ENCODE measurements at regions not wholly inside any gene's neighbourhood (a gene's known extent, or its start where the extent isn't known, plus 50 kb on each side); places are given as distances from the start of the nearest gene placed in this dataset.

DNA sequence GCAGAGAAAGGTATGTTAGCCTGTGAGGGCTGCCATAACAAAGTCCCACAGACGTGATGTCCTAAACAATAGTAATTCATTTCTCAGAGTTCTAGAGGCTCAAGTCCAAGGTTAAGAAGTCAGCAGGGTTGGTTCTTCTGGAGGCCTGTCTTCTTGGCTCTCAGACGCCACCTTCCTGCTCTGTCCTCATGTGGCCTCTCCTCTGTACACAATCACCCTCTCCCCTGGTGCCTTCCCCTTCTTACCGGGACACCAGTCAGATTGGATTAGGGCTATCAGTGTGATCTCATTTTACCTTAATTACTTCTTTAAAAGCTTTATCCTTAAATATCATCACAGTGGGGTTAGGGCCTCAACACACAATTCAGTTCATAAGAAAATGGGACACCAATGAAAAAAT lies 860.5 kb downstream of the RNF144A start:
- DNase-seq (ENCODE audit: low read depth in 1 of 2, low spot score in 1 of 2), result no peak
- Histone ChIP-seq H3K4me3 (no peak overlapping the region), H3K4me1 (ENCODE audit: low read depth) (no peaks in the 10 kb centered on the region), H3K36me3 (no peaks in the 10 kb centered on the region), H3K27ac (no peak overlapping the region), H3K27me3 (no peaks in the 10 kb centered on the region), H3K9me3 (ENCODE audit: low read depth) (no peaks in the 10 kb centered on the region)
- TF ChIP-seq, protein P1, sequence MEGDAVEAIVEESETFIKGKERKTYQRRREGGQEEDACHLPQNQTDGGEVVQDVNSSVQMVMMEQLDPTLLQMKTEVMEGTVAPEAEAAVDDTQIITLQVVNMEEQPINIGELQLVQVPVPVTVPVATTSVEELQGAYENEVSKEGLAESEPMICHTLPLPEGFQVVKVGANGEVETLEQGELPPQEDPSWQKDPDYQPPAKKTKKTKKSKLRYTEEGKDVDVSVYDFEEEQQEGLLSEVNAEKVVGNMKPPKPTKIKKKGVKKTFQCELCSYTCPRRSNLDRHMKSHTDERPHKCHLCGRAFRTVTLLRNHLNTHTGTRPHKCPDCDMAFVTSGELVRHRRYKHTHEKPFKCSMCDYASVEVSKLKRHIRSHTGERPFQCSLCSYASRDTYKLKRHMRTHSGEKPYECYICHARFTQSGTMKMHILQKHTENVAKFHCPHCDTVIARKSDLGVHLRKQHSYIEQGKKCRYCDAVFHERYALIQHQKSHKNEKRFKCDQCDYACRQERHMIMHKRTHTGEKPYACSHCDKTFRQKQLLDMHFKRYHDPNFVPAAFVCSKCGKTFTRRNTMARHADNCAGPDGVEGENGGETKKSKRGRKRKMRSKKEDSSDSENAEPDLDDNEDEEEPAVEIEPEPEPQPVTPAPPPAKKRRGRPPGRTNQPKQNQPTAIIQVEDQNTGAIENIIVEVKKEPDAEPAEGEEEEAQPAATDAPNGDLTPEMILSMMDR (IDR thresholded peaks at IDR 0.05; ENCODE audit: low read depth, low read length), result no peak

DNA sequence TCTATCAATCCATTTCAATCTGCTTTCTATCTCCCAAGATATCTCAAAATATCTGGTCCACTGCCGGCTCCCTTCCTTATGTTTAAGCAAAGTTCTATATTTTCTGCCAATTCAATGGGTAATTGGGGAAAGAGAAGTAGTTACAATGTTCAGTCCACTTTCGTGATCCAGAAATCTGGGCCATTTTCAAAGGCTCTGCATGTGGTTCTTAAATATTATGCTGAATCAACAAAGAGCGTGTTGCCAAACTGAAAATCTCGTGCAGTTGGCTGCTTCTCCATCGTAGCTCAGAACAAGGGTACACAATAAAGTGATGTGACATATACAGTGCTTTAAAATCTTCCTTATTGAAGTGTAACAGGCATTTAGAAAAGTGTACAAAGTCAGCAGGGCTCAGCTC lies 863.1 kb downstream of the RNF144A start:
- Histone ChIP-seq H3K4me3 (no peak overlapping the region), H3K4me1 (ENCODE audit: low read depth) (no peaks in the 10 kb centered on the region), H3K27me3 (no peaks in the 10 kb centered on the region), H3K9me3 (ENCODE audit: low read depth) (no peaks in the 10 kb centered on the region), H3K36me3 (no peaks in the 10 kb centered on the region), H3K27ac (no peak overlapping the region)
- DNase-seq (ENCODE audit: low read depth in 1 of 2, low spot score in 1 of 2), result no peak
- TF ChIP-seq, protein P1 (IDR thresholded peaks at IDR 0.05; ENCODE audit: low read depth, low read length), result no peak

DNA sequence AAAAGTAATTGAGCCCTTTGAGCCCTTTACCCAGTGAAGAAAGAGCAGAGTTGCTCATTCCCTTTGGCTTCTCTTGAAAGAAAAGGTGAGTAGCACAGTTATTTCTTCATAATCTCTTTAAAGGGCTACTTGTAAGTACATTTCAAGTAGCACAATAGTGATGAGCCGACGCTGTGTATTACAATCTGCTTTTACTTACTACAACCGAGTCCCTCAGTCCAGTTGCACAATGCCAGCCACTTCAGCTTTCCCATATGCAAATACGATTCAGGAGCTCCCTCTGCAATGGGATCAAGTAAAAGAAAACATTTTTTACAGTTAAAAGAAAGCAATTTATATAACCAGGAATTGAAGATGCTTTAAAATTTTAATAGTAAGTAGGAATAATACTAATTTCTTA lies 868.5 kb downstream of the RNF144A start:
- Histone ChIP-seq H3K27me3 (no peaks in the 10 kb centered on the region), H3K27ac (no peak overlapping the region), H3K36me3 (no peaks in the 10 kb centered on the region), H3K4me3 (no peak overlapping the region), H3K4me1 (ENCODE audit: low read depth) (no peaks in the 10 kb centered on the region), H3K9me3 (ENCODE audit: low read depth) (no peaks in the 10 kb centered on the region)
- TF ChIP-seq, protein P1 (IDR thresholded peaks at IDR 0.05; ENCODE audit: low read depth, low read length), result no peak
- DNase-seq (ENCODE audit: low read depth in 1 of 2, low spot score in 1 of 2), result no peak

DNA sequence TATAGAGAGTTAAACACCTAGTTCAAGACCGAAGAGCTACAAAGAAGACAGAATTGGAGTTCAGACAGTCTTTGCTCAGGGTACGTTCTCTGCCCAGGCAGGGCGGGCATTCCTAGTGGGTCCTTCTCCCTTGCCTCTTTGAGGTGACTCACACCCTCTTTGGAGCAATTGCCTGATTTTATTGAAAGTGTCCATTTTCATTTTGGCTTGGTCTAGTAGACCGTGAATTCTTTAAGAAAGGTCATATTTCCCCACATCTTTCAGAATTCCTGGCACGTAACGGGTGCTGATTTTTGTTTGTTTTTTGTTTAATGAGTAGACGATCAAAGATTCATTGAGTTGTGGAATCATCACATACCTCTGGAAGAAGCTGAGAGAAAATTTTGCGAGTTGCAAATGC lies 871.5 kb downstream of the RNF144A start:
- H3K27me3 ChIP-seq, result no peaks in the 10 kb centered on the region
- no peak overlapping the region for H3K27ac ChIP-seq
- TF ChIP-seq, protein P1 (IDR thresholded peaks at IDR 0.05; ENCODE audit: low read depth, low read length), result no peak
- no peak overlapping the region for H3K4me3 ChIP-seq
- no peak for DNase-seq (ENCODE audit: low read depth in 1 of 2, low spot score in 1 of 2)
- H3K9me3 ChIP-seq (ENCODE audit: low read depth), result no peaks in the 10 kb centered on the region
- no peaks in the 10 kb centered on the region for H3K36me3 ChIP-seq
- H3K4me1 ChIP-seq (ENCODE audit: low read depth), result no peaks in the 10 kb centered on the region

DNA sequence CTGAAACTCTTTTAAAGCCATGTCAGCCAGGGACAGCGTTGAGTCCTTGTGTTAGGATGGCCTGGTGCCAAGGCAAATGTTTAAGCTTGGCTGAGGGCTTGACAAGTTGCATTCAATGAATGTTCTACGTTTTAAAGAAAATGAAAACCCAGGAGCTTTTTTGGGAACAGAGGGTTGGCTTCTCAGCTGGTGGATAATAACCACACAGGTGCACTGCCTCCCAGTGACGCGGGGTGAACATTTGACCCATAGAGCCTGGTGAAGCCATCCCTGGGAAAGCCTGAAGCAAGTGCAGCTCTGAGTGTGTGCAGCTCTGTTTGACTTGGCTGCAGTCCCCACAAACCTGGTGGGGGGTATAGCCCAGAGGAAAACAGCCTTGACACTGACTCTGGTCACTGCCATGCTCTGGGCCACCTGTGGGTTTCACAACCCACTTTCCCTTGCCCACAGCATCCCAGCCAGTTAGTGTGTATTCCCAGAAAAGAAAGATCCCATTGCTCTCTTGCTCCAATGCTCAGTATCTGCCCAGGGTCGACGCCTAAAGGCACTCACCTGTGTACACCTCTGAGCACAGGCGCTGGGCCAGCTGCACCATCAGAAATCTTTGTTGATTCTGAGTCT lies 874.9 kb downstream of the RNF144A start:
- TF ChIP-seq, protein P1 (IDR thresholded peaks at IDR 0.05; ENCODE audit: low read depth, low read length), result no peak
- no peaks in the 10 kb centered on the region for H3K4me1 ChIP-seq (ENCODE audit: low read depth)
- H3K4me3 ChIP-seq, result no peak overlapping the region
- H3K36me3 ChIP-seq, result no peaks in the 10 kb centered on the region
- H3K27ac ChIP-seq, result no peak overlapping the region
- H3K9me3 ChIP-seq (ENCODE audit: low read depth), result no peaks in the 10 kb centered on the region
- DNase-seq (ENCODE audit: low read depth in 1 of 2, low spot score in 1 of 2), result peak in 1 of 2 donors; percentile 9
- no peaks in the 10 kb centered on the region for H3K27me3 ChIP-seq
